Caki2 (cell line): ENCODE measurements at regions not wholly inside any gene's neighbourhood (a gene's known extent, or its start where the extent isn't known, plus 50 kb on each side); places are given as distances from the start of the nearest gene placed in this dataset.

ENCODE experiments used
- DNase-seq: peaks from one replicate; pipeline ENCODE4 v3.0.0-alpha.2; 2015; ENCODE audit warnings: low read depth
- in situ Hi-C: cut with HindIII; loops from 2 replicates; pipeline ENCODE4 v1.10.0; 2016; ENCODE audit warnings: low sequenced_read_pairs, low pct_unique_long_range_greater_than_20kb, mixed read lengths

DNA sequence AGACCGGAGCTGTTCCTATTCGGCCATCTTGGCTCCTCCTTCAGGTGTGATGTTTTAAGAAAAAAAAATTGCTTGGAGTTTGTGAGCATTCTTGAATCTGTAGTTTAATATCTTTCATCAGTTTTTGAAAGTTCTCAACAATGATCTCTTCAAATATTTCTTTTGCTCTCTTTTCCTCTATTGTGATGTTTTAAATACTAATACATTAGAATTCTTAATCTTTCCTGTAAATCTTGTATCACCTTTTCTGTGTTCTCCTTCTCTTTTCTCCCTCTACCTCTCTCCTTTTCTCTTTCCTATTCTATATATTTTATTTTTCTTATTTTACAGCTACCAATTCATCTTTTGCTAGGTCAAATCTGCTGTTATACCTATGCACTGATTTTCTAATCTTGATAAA is 212.3 kb downstream of the RPS12 start:
- DNase-seq: no peak
- in situ Hi-C loops: no loop called here

DNA sequence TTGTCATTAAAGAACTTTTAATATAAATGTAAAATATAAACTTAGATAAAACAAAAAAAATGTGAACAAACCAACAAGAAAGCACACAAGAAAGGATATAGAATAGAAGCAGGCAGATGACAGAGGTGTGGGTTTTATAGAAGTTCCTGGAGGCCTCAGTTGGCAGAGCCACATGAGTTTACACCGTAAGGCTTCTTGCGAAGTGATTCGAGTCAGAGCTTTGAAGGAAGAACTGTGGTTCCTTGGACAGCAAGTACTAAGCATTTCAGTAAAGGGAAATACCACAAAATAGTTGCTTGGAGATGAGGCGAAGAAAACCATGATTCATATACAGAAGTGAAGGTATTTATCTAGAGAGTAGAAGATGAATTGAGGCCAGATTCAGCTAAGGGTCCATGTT is 207.9 kb upstream of the EYA4 start:
- DNase-seq: no peak
- in situ Hi-C loops: no loop called here

DNA sequence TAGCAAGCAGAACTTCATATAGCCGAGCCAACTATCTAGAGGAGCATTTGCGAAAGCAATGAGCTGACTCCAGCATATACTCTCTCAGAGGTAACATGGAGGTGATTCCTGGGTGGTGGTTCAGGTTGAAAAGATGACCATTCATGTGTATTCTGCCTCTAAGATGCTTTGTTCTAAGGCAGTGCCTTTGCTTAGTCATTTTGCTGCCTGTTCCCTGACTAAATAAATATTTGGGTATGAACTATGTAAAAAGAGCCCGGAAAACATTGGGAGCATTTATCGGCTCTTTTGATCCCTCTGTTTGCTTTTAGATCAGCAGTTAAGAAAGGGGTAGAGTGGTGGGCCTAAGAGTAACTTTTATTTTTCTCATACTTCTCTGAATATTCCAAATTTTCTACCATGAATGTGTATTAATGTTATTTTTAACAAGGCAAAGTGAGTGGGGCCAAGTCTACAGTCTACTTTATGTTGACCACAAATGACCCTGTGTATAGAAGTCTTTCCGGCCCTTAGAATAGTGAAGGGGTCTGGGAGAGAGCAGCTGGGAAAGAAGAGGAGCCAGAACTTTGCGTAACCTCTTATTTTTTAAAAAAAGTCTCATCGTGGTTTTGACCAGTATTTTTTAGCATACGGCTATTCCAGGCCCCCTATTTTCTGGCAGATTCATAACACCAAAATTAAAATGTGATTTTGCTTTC is 206.5 kb upstream of the EYA4 start:
- in situ Hi-C loops: no loop called here
- no peak for DNase-seq

DNA sequence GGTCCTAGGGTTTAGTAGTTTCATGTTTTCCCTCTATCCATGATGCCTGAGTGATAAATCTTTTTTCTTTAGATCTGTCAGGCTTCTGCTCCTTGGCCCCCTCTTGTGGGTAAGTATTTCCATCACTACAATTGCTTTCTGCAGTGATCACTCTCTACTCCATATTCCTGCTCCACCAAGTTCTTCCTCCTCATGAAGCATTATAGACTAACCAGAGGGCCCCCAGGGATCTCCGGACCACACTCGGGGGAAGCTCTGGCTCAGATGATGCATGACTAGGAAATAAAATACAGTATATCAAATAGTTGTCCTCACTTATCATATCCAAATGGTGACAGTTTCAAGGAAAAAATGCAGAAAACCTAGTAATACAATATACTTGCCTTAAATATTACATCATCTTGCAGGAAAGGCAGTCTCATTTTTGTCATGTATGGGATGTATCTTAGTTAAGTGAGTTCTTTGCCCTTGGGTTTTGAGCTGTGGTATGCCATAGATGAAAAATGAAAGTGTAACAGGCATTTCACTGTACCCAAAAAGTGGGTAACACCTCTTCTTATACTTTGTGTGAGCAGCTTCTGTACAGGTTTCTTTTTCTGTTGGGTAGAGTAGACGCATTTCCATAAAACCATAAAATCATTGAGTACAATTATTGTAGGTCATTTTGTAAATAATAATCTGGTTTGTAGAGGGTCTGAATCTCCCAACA is 200.9 kb upstream of the EYA4 start:
- in situ Hi-C loops: no loop called here
- DNase-seq: no peak

DNA sequence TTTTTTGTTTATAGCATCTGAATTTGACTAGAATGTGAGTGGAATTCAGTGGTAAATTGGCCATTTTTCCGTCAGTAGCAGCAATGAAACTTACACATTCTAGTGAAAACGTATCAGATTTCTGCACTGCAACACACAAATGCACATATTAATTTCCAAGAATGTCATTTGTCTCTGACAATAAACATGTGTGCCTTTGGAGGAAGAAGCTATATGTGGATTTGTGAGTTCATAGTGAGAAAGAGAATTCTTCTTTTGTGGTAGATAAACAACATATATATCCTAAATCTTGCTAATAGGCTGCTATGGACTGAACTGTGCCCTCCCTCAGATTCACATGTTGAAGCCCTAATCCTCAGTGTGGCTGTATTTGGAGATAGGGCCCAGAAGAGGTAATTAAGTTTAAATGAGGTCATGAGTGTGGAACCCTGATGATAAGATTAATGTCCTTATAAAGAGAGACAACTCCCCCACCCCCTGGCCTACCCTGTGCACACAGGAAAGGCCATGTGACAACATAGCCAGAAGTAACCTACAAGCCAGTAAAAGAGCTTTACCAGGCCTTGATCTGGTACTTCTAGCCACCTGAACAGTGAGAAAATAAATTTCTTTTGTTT is 200.2 kb upstream of the EYA4 start:
- DNase-seq: no peak
- in situ Hi-C loops: no loop called here

DNA sequence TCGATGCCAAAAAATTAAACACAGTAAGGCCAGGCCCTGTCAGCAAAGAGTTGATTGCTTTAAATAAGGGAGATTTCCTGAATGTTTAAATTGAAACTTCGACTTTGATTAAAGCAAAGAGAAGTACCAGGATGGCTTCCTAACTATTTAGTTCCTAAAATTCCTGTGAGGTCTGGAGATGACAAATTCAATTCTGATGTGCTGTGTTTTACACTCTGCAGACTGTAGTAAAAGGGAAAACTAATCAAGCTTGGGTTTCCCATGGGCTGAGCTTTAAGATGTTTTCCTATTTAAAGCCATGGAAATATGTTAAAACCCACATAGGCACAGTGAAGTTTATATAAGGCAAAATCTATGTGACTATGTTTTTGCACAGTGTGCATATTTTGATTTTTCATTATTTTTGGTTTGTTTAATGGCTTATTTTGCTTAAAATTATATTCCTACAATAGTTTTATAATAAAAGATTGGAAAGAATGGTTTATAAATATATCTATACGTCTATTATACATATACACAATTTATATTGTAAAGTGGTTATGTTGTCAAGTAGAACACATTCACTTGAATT is 198.5 kb upstream of the EYA4 start:
- in situ Hi-C loops: no loop called here
- no peak for DNase-seq

DNA sequence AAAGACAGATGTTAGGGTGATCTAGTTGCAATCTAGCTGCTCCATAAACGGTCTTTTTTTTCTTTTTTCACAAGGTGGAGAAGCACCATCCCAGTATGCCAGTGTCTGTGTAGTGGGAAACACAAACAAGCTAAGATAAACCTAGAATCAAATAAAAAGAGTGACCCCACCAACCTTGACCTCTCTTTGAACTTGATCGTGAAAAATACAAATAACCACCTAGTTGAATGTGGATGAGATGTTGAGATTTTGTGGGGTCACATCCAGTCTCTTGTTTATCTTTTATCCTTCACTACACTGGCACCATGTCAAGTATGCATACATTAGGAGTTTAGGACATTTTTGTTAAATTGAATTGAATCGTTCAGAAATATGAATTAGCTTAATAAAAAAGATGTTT is 194.6 kb upstream of the EYA4 start:
- in situ Hi-C loops: no loop called here
- DNase-seq: no peak

DNA sequence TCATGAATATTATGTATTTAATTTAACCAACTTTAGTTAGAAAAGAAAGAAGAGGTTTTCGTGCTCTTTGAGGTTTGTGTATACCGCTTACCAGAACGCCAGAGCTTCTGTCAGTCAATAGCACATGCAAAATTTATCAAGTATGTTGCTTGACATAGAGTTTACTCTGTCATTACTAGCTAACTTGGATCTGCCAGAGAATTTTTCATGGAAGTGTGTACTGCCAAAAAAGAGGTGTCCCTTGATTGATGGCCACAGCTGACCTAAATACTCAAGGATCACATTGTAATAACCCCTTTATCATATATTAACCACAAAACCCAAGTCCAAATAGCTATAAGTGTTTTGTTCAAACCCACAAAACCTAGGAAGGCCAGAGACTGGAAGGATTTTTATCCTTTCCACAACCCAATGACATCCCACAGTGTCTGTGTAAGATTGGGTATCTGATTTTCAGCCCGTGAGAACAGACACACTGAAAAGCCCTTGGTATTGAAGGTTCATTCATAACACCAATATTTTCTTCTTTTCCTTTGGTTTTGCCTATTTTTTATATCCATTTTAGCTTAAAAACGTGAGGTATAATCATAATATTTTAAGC is 194.0 kb upstream of the EYA4 start:
- in situ Hi-C loops: no loop called here
- no peak for DNase-seq

DNA sequence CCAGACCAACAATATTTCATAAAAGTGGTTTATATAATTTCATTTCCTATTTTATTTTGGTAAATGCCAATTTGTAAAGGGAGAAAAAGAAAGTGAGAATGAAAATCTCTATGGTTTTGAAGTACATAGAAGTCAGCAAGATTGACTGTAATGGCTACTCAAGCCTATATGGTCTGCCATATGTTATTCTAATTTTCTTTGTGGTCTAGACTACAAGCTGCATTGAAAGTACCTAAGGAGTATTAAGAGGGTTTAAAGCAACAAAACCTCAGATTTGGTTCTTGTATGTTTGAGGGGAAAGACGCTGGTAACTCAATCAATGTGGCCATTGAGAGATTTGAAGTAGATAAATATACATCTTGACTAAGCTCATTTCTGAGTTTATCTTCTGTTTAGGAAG is 193.5 kb upstream of the EYA4 start:
- DNase-seq: no peak
- in situ Hi-C loops: no loop called here

DNA sequence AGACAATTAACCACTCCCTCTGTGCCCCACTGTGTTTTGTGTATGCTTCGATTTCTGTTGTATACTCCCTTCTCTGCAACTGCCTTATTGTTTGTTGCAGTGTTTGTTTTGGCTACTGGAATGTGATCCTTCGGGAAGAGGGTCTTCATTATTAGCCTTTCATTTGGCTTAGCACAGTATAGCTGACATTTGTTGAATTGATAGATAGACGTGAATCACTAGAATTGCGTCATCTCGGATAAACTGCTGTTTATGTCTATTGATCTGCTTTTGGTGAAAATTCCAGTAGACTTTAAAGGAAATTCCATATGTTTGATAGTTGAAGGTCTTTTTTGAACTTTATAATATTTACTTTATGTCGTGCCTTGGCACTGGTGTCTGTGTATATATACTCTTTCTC is 189.9 kb upstream of the EYA4 start:
- DNase-seq: no peak
- in situ Hi-C loops: no loop called here

DNA sequence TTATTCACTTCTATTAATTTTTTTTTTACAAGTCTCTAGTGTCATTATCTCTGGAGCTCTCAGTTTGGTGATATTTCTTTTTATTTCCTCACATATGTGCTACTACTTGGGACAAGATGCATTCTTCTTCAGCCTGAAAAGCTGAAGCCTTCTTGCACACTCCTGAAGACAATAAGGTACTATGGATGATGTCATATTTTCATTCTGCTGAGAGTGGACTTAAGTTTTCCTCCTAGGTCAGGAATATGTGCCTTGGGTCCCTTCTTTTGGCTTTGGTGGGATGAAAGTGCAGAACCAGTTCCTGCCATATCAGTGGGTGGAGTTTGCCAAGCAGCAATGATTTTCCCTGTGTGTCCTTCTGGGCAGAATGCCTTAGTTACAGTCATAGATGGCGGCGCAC is 188.7 kb upstream of the EYA4 start:
- DNase-seq: no peak
- in situ Hi-C loops: no loop called here

DNA sequence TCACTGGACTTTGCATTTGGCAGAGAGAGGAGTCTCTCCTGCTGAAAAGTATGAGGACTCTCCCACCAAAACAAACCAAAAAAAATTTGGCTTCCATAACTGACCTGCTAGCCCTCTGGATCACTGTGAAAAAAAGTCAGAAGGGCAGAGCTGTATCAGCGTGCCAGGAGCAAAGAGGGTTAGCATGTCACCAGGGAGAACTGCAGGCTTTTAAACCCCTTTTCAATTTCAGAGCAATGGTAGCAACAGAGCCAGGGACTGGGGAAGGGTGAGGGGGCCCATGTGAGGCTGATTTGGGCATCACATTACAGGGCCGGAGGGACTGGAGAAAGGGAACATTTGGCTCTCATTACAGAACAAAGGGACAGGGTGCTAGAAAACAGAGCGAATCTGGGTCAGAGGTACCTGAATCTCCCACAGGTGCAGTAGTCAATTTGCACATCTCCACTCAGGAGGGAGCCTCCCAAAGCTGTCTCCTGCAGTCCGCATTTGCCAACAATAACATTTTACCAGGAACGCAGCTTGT is 185.7 kb upstream of the EYA4 start:
- no peak for DNase-seq
- in situ Hi-C loops: no loop called here

DNA sequence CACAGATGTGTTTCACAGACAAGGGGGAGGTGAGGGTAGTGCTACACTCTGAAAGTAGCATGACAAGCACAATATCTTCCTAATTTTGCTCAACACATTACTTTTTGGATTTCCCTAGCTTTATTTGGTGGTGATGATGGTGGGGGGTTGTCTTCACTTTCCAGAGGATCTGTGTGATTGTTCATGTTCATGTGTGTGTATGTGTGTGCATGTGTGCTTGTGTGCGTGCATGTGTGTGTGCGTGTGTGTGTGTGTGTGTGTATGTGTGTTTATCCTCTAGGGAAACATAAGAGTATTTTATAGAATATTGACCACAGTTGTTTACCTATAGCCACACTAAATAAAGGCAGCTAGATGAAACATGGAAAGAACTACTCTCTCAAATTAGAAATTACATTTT is 183.8 kb upstream of the EYA4 start:
- in situ Hi-C loops: no loop called here
- no peak for DNase-seq

DNA sequence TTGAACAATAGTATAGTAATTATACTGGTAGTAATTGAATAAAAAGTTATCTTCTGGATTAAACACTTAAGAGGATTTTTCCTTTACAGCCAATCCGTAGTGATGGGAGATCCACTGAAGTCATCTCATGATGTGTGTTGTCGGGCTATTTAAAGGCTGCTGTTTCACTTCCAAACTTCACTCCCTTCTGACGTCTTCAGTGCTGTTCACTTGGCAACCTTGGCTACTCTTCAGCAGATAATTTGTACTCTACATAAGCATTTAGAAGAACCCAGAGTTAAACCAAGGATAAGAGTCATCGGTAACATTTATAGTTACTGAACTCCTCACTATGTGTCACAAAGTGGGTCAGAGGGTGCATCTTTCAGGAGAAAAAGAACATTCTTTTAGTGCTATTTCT is 179.1 kb upstream of the EYA4 start:
- DNase-seq: no peak
- in situ Hi-C loops: no loop called here

DNA sequence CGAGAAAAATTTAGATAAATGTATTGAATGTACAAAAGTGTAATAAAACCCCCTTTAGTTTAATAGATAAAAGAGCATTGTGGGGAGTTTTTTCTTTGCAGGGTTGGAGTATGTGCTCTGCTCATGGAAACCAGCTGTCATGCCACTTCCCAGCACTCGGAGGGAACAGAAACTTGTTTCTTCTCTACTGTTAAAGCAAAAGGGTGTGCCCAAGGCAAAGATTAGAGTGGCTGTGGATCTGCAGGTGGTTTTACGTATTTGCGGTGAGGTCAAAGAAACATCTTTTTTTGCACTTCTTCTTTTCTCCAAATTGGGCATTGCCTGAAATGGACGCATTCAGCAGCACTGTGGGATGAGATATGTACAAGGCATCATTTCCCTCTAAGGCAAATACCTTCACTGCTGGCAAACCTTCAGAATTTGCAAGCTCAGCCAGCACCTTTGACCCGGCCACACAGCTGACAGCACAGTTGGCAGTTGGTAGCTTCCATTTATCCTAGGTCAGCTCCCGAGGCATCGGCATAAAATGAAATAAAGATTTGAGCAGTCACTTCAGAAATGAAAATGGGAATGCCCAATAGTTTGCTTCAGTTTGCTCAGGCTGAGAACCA is 178.4 kb upstream of the EYA4 start:
- in situ Hi-C loops: no loop called here
- DNase-seq: no peak

DNA sequence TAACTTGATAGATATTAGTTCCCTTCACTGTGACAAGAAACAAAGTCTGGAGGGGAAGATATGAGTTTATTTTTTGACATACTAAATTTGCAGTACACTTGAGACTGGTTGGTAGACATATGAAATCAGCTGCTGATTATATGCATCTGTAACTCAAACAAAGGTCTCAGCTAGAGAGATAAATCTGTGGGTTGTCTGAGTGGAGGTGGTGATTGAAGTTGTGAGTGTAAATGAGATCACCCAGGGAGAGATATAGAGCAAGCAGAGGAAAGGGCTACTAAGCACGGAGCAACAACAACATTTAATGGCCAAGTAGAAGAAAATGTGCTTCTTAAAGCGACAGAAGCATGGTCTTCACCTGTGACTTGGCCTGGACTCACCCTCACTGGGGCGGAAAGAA is 173.2 kb upstream of the EYA4 start:
- in situ Hi-C loops: no loop called here
- DNase-seq: no peak

DNA sequence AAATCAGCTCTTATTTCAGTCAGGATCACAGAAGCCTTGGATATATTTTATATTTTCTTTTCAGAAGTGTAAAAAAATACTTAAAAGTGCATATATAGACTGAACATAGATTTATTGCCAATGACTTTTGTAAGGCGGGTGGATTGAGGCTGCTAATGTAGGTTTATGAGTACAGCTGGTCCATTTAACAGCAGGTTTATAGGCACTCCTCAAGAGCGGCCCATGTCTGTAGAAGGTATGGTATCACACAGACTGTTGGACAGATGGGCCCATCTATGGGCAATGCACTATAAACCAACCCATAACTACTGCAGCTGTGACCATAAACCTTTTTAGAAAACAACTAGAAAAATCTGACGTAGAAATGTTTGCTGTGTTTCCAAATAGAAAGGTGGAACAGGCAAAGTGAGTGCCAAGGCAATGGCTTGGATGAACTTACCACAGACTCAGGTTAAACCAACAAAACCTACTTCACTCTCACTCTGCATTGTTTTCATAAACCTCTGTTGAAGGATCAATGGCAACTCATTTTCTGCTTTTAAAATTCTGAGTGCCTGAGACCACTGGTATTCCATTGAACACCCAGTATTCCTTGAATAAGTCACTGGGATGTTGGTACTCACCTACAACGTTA is 170.6 kb upstream of the EYA4 start:
- no peak for DNase-seq
- in situ Hi-C loops: no loop called here

DNA sequence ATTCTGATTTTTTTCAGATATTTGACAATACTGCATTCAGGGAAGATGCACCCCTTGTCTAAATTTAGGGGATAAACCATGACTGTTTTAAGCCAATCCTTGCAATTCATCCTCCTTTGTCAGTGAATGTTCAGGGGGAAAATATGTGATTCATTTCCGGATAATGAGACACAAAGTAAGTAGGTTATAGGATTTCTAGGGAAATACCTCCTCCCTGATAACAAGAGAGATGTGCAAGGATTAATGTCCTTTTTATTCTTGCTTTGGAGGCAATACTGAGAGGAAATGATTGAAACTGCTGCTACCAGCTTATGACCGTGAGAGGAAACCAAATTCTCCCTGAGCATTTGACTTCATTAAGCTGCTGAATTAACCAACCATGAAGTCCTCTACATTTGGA is 161.3 kb upstream of the EYA4 start:
- in situ Hi-C loops: no loop called here
- no peak for DNase-seq
